HFF-Myc (cell line): ENCODE measurements at regions not wholly inside any gene's neighbourhood (a gene's known extent, or its start where the extent isn't known, plus 50 kb on each side); places are given as distances from the start of the nearest gene placed in this dataset.
"Not testable (repeated sequence)": the region's sequence is repeated elsewhere in the genome, so short reads cannot be mapped to it uniquely, and the experiment has no call there.

Experiments
- DNase-seq: peaks from one replicate; pipeline ENCODE4 v3.0.0-alpha.2; 2011; ENCODE audit warnings: low read depth; ENCODE audit errors: extremely low read depth
- H3K4me3 ChIP-seq: replicated peaks from 2 replicates; pipeline ENCODE4 v1.5.1; 2011; ENCODE audit warnings: low read depth, mild to moderate bottlenecking, control low read depth, low read length
- TF ChIP-seq, protein P1 (sequence below): IDR thresholded peaks from 2 replicates; pipeline ENCODE4 v1.5.1; 2012; ENCODE audit warnings: mild to moderate bottlenecking, low read depth, low read length, control low read depth; ENCODE audit errors: missing control alignments

DNA sequence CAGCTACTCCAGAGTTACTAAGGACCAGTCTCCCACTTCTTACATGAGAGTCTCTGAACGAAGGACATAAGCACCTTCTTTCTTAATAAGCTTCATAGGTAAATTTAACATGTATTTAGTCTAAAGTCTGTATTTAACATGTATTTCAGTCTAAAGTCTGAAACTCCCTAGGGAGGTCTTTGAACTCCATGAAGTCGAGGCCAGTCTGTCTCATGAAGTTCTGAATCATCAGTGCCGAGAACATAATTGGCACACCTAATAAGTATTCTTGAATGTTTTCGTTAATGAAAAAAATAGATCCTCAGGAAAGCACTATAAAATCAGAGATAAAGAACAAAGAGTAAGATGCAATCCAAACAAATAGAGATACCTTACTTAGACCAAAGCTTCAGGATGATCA is 945.5 kb downstream of the TTLL7 start:
- no peak for DNase-seq
- no peak overlapping the region for H3K4me3 ChIP-seq
- TF ChIP-seq, protein P1, sequence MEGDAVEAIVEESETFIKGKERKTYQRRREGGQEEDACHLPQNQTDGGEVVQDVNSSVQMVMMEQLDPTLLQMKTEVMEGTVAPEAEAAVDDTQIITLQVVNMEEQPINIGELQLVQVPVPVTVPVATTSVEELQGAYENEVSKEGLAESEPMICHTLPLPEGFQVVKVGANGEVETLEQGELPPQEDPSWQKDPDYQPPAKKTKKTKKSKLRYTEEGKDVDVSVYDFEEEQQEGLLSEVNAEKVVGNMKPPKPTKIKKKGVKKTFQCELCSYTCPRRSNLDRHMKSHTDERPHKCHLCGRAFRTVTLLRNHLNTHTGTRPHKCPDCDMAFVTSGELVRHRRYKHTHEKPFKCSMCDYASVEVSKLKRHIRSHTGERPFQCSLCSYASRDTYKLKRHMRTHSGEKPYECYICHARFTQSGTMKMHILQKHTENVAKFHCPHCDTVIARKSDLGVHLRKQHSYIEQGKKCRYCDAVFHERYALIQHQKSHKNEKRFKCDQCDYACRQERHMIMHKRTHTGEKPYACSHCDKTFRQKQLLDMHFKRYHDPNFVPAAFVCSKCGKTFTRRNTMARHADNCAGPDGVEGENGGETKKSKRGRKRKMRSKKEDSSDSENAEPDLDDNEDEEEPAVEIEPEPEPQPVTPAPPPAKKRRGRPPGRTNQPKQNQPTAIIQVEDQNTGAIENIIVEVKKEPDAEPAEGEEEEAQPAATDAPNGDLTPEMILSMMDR: no peak

DNA sequence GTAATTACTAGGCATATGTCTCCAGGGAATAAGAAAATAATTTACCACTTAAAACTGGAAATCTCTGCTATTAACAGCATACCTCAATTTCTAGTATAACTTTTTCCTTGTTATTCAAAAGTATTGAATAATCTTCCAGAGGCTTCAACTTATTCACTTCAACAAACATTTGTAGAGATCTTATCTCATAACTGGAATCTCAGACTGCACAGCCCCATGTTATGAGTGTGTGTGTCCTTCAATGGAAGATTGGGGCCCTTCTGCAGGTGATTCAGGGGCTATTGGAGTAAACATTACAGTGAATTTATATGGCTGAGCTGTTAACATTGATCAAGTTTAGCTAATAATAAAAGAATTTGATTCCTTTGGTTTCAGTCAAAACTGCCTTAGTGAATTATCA is 946.1 kb downstream of the TTLL7 start:
- TF ChIP-seq, protein P1: no peak
- no peak overlapping the region for H3K4me3 ChIP-seq
- no peak for DNase-seq

DNA sequence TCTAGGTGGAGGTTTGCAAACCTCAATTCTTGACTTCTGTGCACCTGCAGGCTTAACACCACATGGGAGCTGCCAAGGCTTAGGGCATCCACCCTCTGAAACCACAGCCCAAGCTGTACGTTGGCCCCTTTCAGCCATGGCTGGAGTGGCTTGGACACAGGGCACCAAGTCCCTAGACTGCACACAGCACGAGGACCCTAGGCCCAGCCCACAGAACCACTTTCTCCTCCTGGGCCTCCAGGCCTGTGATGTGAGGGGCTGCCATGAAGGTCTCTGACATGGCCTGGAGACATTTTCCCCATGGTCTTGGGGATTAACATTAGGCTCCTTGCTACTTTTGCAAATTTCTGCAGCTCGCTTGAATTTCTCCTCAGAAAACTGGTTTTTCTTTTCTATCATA is 947.9 kb downstream of the TTLL7 start:
- DNase-seq, H3K4me3 ChIP-seq: not testable (repeated sequence)

DNA sequence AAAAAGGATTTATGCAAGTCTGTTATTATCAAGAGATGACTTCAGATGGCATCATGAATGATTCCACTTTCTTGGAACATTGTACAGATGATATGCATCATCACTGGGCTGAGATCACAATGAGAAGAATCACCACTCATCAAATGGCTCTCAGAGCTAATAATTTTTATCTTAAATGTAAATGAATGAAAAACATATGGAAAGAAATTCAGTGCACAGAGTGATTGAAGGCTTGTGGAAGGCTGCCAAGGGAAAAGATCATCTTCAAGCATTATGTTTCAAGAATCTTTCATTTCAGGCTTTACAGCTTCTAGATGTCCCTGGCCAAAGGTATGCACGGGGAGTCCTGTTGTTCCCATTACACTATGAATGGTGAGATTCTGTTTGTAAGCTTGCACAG is 955.7 kb downstream of the TTLL7 start:
- TF ChIP-seq, protein P1: no peak
- H3K4me3 ChIP-seq: no peak overlapping the region
- DNase-seq: no peak

DNA sequence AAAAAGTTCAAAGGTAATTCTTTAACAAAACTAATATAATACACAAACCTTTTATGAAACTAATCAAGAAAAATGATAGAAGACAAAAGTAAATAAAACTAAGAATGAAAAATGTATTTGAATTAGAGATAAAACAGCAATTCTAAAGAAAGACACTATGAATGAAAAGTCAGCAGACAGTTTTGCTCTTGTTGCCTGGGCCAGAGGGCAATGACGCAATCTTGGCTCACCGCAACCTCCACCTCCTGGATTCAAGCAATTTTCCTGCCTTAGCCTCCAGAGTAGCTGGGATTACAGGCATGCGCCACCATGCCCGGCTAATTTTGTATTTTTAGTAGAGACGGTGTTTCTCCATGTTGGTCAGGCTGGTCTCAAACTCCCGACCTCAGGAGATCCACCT is 959.8 kb downstream of the TTLL7 start:
- H3K4me3 ChIP-seq: not testable (repeated sequence)

DNA sequence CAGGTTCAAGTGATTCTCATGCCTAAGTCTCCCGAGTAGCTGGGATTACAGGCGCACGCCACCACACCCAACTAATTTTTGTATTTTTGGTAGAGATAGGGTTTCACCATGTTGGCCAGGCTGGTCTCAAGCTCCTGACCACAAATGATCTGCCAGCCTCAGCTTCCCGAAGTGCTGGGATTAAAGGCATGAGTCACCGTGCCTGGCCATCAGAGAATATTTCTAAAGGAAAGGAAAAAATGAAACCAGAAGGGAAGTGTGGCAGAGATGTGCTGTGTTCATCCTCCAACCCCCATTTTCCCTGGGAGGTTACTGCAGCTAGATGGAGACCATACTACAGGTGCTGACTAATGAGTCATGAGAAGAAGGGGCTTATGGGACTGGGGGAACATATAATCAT is 964.1 kb downstream of the TTLL7 start:
- peak; percentile 19 for DNase-seq

More for the DNA sequence above, 959.8 kb downstream of the TTLL7 start:
- not testable (repeated sequence) for DNase-seq

DNA sequence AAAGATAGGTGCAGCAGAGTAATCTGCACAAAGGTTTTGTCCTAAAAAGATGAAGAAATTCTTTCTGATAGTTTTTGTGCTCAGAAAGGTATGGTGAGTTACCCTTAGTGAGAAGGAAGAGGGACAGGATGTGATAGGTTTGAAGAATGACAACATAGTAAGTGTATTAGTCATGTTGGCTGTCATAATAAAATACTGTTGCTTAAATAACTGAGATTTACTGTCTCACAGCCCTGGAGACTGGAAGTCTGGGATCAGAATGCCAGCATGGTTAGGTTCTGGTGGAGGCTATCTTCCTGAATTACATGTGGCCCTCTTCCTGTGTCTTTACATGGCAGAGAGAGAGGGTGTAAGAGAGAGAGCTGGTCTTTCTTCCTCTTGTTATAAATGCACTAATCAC is 965.2 kb downstream of the TTLL7 start:
- TF ChIP-seq, protein P1: no peak
- DNase-seq: peak; percentile 17
- H3K4me3 ChIP-seq: no peak overlapping the region

More for the DNA sequence above, 964.1 kb downstream of the TTLL7 start:
- no peak overlapping the region for H3K4me3 ChIP-seq
- TF ChIP-seq, protein P1: no peak

DNA sequence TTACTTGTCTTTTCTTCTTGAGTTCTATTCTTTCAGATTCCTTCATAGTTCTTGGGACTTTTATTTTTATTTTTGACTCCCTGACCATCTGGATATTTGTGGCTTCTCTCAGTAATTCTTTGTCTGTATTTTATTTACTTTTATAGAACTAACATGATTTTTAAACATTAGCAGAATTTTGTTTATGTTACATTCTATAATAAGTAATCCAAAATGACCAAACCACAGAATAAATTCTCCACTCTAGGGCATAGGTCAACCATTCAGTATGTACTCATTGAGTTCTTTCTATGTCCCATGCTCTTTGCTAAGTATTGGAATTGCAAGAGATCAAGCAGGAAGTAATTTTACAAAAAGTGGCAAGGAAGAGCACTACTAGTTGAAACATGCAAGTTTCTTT is 969.0 kb downstream of the TTLL7 start:
- DNase-seq: peak; percentile 78
- TF ChIP-seq, protein P1: no peak
- no peak overlapping the region for H3K4me3 ChIP-seq
